ENCODE measurements at regions not wholly inside any gene's neighbourhood (a gene's known extent, or its start where the extent isn't known, plus 50 kb on each side); places are given as distances from the start of the nearest gene placed in this dataset.

- TF ChIP-seq CTCF (conservative IDR thresholded peaks at IDR 0.05; ENCODE audit: low read depth, low read length) = no peak
- no peak for DNase-seq (ENCODE audit: low read depth)
- no peak overlapping the region for H3K4me3 ChIP-seq (ENCODE audit: low read length)
These were observed 105.9 kb upstream of the AGBL1 start for GRCh38 chr15:85973584-85974347.

GRCh38 chr15:85974348-85974705 lies 105.3 kb upstream of the AGBL1 start:
- no peak for TF ChIP-seq CTCF (conservative IDR thresholded peaks at IDR 0.05; ENCODE audit: low read depth, low read length)
- H3K4me3 ChIP-seq (ENCODE audit: low read length) = no peak overlapping the region
- DNase-seq (ENCODE audit: low read depth) = no peak

- no peak overlapping the region for H3K4me3 ChIP-seq (ENCODE audit: low read length)
- TF ChIP-seq CTCF (conservative IDR thresholded peaks at IDR 0.05; ENCODE audit: low read depth, low read length) = no peak
- DNase-seq (ENCODE audit: low read depth) = no peak
These were observed 104.9 kb upstream of the AGBL1 start for GRCh38 chr15:85974742-85975141.

- no peak overlapping the region for H3K4me3 ChIP-seq (ENCODE audit: low read length)
- TF ChIP-seq CTCF (conservative IDR thresholded peaks at IDR 0.05; ENCODE audit: low read depth, low read length) = no peak
- DNase-seq (ENCODE audit: low read depth) = no peak
These were observed 103.6 kb upstream of the AGBL1 start for GRCh38 chr15:85976102-85976501.

- no peak overlapping the region for H3K4me3 ChIP-seq (ENCODE audit: low read length)
- no peak for TF ChIP-seq CTCF (conservative IDR thresholded peaks at IDR 0.05; ENCODE audit: low read depth, low read length)
- no peak for DNase-seq (ENCODE audit: low read depth)
These were observed 102.7 kb upstream of the AGBL1 start for GRCh38 chr15:85976986-85977385.

GRCh38 chr15:85977586-85977985 lies 102.1 kb upstream of the AGBL1 start:
- no peak for TF ChIP-seq CTCF (conservative IDR thresholded peaks at IDR 0.05; ENCODE audit: low read depth, low read length)
- DNase-seq (ENCODE audit: low read depth) = no peak
- no peak overlapping the region for H3K4me3 ChIP-seq (ENCODE audit: low read length)

- TF ChIP-seq CTCF (conservative IDR thresholded peaks at IDR 0.05; ENCODE audit: low read depth, low read length) = no peak
- no peak overlapping the region for H3K4me3 ChIP-seq (ENCODE audit: low read length)
- DNase-seq (ENCODE audit: low read depth) = no peak
These were observed 99.7 kb upstream of the AGBL1 start for GRCh38 chr15:85979929-85980328.
